Thyroid gland (tissue), 4 donors: ENCODE measurements at regions not wholly inside any gene's neighbourhood (a gene's known extent, or its start where the extent isn't known, plus 50 kb on each side); places are given as distances from the start of the nearest gene placed in this dataset.

Experiments used
- POLR2A ChIP-seq, 2 donors: fragments of 450-650 bp; IDR thresholded peaks; one replicate each; pipeline ENCODE4 v1.6.1; 2017; ENCODE audit warnings: antibody characterized with exemption in 2 of 2, mild to moderate bottlenecking in 2 of 2, moderate library complexity in 1 of 2
- TF ChIP-seq, protein P1 (sequence below), 6 experiments: fragments of 200-600 bp in 3 of 6; fragments of 450-650 bp in 3 of 6; sonication (generic) in 3 of 6; IDR thresholded peaks; one replicate each; pipeline ENCODE4 v1.5.1; 2016 to 2019; ENCODE audit warnings: antibody characterized with exemption in 6 of 6, mild to moderate bottlenecking in 2 of 6, inconsistent platforms in 1 of 6, moderate library complexity in 1 of 6

DNA sequence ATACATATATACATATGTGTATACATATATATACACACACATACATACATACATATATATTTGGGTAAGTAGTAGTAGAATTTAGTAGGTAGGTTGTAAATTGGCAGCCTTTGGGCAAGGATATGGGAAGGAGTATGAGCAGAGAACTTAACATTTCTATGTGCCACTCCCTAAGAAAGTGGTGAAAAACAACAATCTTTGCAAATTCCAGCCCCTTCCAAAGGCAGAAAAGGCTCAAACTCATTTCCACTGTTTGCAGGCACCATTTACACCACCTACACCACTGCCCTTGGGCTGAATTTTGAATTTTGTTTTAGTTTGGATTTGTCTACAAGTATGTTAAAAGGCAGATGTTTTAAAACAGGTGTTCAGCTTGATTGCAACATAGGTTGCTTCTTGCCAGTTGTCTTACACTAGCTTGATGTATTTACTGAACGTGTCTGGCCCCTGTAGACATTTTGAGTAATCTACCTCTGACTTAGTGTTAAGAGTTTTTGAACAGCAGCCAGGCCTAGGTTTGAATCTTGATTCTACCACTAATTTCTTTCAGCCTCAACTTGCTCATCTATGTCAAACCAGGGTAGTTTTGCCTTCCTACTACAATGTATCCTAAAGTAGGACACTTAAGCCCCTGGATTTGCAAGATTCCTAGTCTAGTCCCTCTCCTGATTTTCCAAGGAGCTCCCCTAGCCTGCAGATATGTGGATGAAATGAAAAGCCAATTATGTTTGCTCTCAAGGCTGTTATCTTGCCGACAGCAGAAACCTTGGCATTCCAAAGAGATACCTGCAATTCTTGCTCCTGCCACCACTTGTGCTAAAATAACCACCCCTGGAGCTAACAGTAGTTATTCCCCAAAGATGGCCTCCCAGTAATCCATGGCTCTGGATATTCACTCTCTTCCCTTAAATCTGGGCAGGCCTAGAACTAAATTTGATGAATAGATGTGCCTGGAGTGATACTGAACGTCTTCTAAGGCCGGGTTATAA, 156.2 kb upstream of the SLC44A1 start:
- TF ChIP-seq, protein P1, sequence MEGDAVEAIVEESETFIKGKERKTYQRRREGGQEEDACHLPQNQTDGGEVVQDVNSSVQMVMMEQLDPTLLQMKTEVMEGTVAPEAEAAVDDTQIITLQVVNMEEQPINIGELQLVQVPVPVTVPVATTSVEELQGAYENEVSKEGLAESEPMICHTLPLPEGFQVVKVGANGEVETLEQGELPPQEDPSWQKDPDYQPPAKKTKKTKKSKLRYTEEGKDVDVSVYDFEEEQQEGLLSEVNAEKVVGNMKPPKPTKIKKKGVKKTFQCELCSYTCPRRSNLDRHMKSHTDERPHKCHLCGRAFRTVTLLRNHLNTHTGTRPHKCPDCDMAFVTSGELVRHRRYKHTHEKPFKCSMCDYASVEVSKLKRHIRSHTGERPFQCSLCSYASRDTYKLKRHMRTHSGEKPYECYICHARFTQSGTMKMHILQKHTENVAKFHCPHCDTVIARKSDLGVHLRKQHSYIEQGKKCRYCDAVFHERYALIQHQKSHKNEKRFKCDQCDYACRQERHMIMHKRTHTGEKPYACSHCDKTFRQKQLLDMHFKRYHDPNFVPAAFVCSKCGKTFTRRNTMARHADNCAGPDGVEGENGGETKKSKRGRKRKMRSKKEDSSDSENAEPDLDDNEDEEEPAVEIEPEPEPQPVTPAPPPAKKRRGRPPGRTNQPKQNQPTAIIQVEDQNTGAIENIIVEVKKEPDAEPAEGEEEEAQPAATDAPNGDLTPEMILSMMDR (IDR thresholded peaks at IDR 0.05), result no peak
- TF ChIP-seq POLR2A (IDR thresholded peaks at IDR 0.05), result no peak
